Germinal center (tissue), 1 donor: ENCODE measurements at regions not wholly inside any gene's neighbourhood (a gene's known extent, or its start where the extent isn't known, plus 50 kb on each side); places are given as distances from the start of the nearest gene placed in this dataset.
"Not testable (repeated sequence)": the region's sequence is repeated elsewhere in the genome, so short reads cannot be mapped to it uniquely, and the experiment has no call there.

ENCODE experiments used
- DNase-seq: peaks from one replicate; pipeline ENCODE4 v3.0.0; 2012; ENCODE audit warnings: mixed read lengths, low spot score

- DNase-seq = no peak
Measured at GRCh38 chr14:106235356-106236159, 709.2 kb downstream of the TMEM121 start.

- no peak for DNase-seq
Measured at GRCh38 chr14:106248321-106249192, 722.2 kb downstream of the TMEM121 start.

GRCh38 chr14:106253995-106254394 lies 727.6 kb downstream of the TMEM121 start:
- DNase-seq = not testable (repeated sequence)

GRCh38 chr14:106257569-106257994 lies 731.2 kb downstream of the TMEM121 start:
- DNase-seq = not testable (repeated sequence)

- peak; percentile 38 for DNase-seq
Measured at GRCh38 chr14:106268013-106268727, 741.8 kb downstream of the TMEM121 start.

GRCh38 chr14:106269029-106269428 lies 742.6 kb downstream of the TMEM121 start:
- no peak for DNase-seq

GRCh38 chr14:106269451-106270204 lies 743.2 kb downstream of the TMEM121 start:
- DNase-seq = no peak

- not testable (repeated sequence) for DNase-seq
Measured at GRCh38 chr14:106270476-106271121, 744.2 kb downstream of the TMEM121 start.

- DNase-seq = no peak
Measured at GRCh38 chr14:106276326-106277267, 750.2 kb downstream of the TMEM121 start.

GRCh38 chr14:106277503-106277902 lies 751.1 kb downstream of the TMEM121 start:
- peak; percentile 44 for DNase-seq

- no peak for DNase-seq
Measured at GRCh38 chr14:106280876-106281275, 754.5 kb downstream of the TMEM121 start.

GRCh38 chr14:106286697-106287290 lies 760.4 kb downstream of the TMEM121 start:
- DNase-seq = peak; percentile 24

GRCh38 chr14:106287506-106287905 lies 761.1 kb downstream of the TMEM121 start:
- DNase-seq = no peak

GRCh38 chr14:106291626-106292025 lies 765.2 kb downstream of the TMEM121 start:
- DNase-seq = no peak

GRCh38 chr14:106294324-106294723 lies 767.9 kb downstream of the TMEM121 start:
- DNase-seq = no peak

GRCh38 chr14:106300951-106301510 lies 774.6 kb downstream of the TMEM121 start:
- DNase-seq = not testable (repeated sequence)

GRCh38 chr14:106301609-106302008 lies 775.2 kb downstream of the TMEM121 start:
- not testable (repeated sequence) for DNase-seq

GRCh38 chr14:106302661-106303060 lies 776.3 kb downstream of the TMEM121 start:
- no peak for DNase-seq

GRCh38 chr14:106304271-106304670 lies 777.9 kb downstream of the TMEM121 start:
- DNase-seq = no peak
